Stimulated activated naive B cell treated with anti-CD40 and anti-IgM and Interleukin-4, amounts not matched to agents 10 μg/mL and 1 μg/mL and 100 μg/mL, for 72 hours (primary cell): ENCODE measurements at regions not wholly inside any gene's neighbourhood (a gene's known extent, or its start where the extent isn't known, plus 50 kb on each side); places are given as distances from the start of the nearest gene placed in this dataset.

Experiments used
- ATAC-seq, 2 donors: fragments of 150-1000 bp; cut with Tn5 transposase; replicated peaks; 2 replicates each; pipeline ENCODE4 v1.10.0; 2021; ENCODE audit warnings: moderate library complexity in 1 of 2
- DNase-seq: peaks from one replicate; pipeline ENCODE4 v3.0.0; 2021
- H3K27ac Mint-ChIP-seq: one replicate; pipeline ENCODE4 v1.8.0; 2022; ENCODE audit warnings: mild to moderate bottlenecking, mixed read lengths
- H3K27me3 Mint-ChIP-seq, 2 donors: one replicate each; pipeline ENCODE4 v1.8.0; 2022; ENCODE audit warnings: mixed read lengths in 2 of 2
- H3K36me3 Mint-ChIP-seq, 2 donors: one replicate each; pipeline ENCODE4 v1.8.0; 2022; ENCODE audit warnings: mixed read lengths in 2 of 2, mild to moderate bottlenecking in 1 of 2
- H3K4me1 Mint-ChIP-seq, 2 donors: one replicate each; pipeline ENCODE4 v1.8.0; 2022; ENCODE audit warnings: mixed read lengths in 2 of 2, mild to moderate bottlenecking in 1 of 2
- H3K4me3 Mint-ChIP-seq, 2 donors: one replicate each; pipeline ENCODE4 v1.8.0; 2022; ENCODE audit warnings: mild to moderate bottlenecking in 2 of 2, mixed read lengths in 2 of 2, moderate library complexity in 1 of 2
- H3K9me3 Mint-ChIP-seq, 2 donors: one replicate each; pipeline ENCODE4 v1.8.0; 2022; ENCODE audit warnings: mixed read lengths in 2 of 2, mild to moderate bottlenecking in 1 of 2

GRCh38 chr16:74053312-74053711 is 243.3 kb upstream of the PSMD7 start:
- ATAC-seq (no peak), DNase-seq (no peak)
- Mint-ChIP-seq H3K36me3 (no peaks in the 10 kb centered on the region), H3K4me3 (no peak overlapping the region), H3K27me3 (no peaks in the 10 kb centered on the region), H3K9me3 (peaks cover 6 to 11% of the 10 kb centered on the region in 2 donors), H3K27ac (no peak overlapping the region), H3K4me1 (no peaks in the 10 kb centered on the region)

DNA sequence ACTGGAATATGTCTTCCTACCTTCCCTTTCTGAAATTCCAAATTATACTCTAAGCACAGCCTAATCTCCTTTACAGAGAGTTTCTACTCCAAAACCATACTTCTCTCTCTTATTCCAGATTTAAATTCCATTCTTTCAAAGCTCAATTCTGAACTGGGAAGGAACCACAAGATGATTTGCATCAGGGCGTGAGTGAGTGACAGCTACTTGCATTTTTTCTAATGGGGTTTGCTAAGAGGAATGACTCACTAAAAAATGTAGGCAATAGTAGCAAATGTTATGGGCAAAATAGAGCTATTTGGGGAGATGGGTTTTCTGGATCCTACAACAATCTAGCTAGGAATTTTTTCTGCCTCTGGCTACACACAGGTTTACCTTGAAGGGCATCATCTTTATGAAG is 244.6 kb upstream of the PSMD7 start:
- H3K27ac Mint-ChIP-seq, result no peak overlapping the region
- ATAC-seq (no peak), DNase-seq (no peak)
- no peaks in the 10 kb centered on the region for H3K36me3 Mint-ChIP-seq
- H3K9me3 Mint-ChIP-seq, result peaks cover 4 to 8% of the 10 kb centered on the region in 2 donors
- H3K4me1 Mint-ChIP-seq, result no peaks in the 10 kb centered on the region
- no peaks in the 10 kb centered on the region for H3K27me3 Mint-ChIP-seq
- no peak overlapping the region for H3K4me3 Mint-ChIP-seq

- H3K27me3 Mint-ChIP-seq, result no peaks in the 10 kb centered on the region
- no peak for DNase-seq
- no peaks in the 10 kb centered on the region for H3K36me3 Mint-ChIP-seq
- no peaks in the 10 kb centered on the region for H3K9me3 Mint-ChIP-seq
- no peak overlapping the region for H3K27ac Mint-ChIP-seq
- no peak overlapping the region for H3K4me3 Mint-ChIP-seq
- ATAC-seq, result no peak
- H3K4me1 Mint-ChIP-seq, result no peaks in the 10 kb centered on the region
Observed at GRCh38 chr16:74049027-74049426, 247.6 kb upstream of the PSMD7 start.

GRCh38 chr16:74046524-74046923 is 250.1 kb upstream of the PSMD7 start:
- ATAC-seq (no peak), DNase-seq (no peak)
- Mint-ChIP-seq H3K27ac (no peak overlapping the region), H3K9me3 (no peaks in the 10 kb centered on the region), H3K4me3 (no peak overlapping the region), H3K4me1 (no peaks in the 10 kb centered on the region), H3K36me3 (no peaks in the 10 kb centered on the region), H3K27me3 (no peaks in the 10 kb centered on the region)

- no peaks in the 10 kb centered on the region for H3K36me3 Mint-ChIP-seq
- no peaks in the 10 kb centered on the region for H3K9me3 Mint-ChIP-seq
Observed at GRCh38 chr16:74045513-74045912, 251.1 kb upstream of the PSMD7 start.

DNA sequence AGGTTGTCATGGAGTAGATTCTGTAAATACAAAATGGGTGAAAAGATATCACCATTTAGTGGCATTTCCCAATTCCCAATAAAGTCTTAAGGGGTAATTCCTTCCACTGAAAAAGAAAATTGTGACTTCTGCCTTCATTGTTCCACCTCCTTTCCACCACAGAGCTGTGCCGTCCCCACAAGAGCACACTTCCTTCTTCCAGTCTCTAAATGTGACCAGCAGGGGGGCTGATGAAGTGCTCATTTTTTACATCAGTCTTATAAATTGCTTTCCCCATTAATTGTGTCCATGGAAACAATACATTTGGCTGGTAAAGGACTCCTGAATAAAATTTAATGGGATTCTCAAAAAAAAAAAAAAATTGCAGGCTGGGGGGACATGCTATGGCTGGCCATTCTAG is 260.8 kb upstream of the PSMD7 start:
- Mint-ChIP-seq H3K9me3 (no peaks in the 10 kb centered on the region), H3K4me1 (no peaks in the 10 kb centered on the region), H3K27me3 (peaks cover 0 to 3% of the 10 kb centered on the region in 2 donors), H3K4me3 (no peak overlapping the region), H3K36me3 (no peaks in the 10 kb centered on the region), H3K27ac (no peak overlapping the region)
- ATAC-seq (peak; percentile 60 to 71), DNase-seq (no peak)

More at GRCh38 chr16:74045513-74045912, 251.1 kb upstream of the PSMD7 start:
- Mint-ChIP-seq H3K4me3 (no peak overlapping the region), H3K27me3 (no peaks in the 10 kb centered on the region), H3K27ac (no peak overlapping the region), H3K4me1 (no peaks in the 10 kb centered on the region)
- ATAC-seq (no peak), DNase-seq (no peak)

- Mint-ChIP-seq H3K9me3 (no peaks in the 10 kb centered on the region), H3K27ac (no peak overlapping the region), H3K4me1 (no peaks in the 10 kb centered on the region), H3K36me3 (no peaks in the 10 kb centered on the region), H3K27me3 (peaks cover 0 to 3% of the 10 kb centered on the region in 2 donors), H3K4me3 (no peak overlapping the region)
- no peak for ATAC-seq
- DNase-seq, result no peak
Observed at GRCh38 chr16:74034862-74035261, 261.8 kb upstream of the PSMD7 start.

DNA sequence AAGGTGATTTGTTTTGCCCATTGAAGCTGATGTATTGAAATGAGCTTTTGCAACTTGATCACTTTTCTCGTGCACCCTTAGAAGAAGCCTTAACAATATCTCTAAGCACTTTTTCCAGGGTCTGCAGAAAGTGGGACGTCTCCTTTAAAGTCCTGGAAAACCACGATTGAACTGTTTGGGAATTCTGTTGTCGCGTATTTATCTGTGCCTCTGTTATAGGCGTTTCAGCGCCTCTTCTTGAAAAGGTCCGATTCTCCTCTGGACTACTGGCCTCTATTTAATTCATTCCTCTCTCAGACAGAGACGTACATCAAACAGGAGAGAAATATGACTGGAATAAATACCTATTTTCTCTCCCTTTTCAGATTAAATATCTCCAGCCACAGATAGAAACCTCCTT is 262.4 kb upstream of the PSMD7 start:
- Mint-ChIP-seq H3K27me3 (peaks cover 0 to 3% of the 10 kb centered on the region in 2 donors), H3K9me3 (no peaks in the 10 kb centered on the region), H3K4me1 (no peaks in the 10 kb centered on the region), H3K27ac (no peak overlapping the region), H3K36me3 (no peaks in the 10 kb centered on the region), H3K4me3 (no peak overlapping the region)
- DNase-seq (no peak), ATAC-seq (no peak)

DNA sequence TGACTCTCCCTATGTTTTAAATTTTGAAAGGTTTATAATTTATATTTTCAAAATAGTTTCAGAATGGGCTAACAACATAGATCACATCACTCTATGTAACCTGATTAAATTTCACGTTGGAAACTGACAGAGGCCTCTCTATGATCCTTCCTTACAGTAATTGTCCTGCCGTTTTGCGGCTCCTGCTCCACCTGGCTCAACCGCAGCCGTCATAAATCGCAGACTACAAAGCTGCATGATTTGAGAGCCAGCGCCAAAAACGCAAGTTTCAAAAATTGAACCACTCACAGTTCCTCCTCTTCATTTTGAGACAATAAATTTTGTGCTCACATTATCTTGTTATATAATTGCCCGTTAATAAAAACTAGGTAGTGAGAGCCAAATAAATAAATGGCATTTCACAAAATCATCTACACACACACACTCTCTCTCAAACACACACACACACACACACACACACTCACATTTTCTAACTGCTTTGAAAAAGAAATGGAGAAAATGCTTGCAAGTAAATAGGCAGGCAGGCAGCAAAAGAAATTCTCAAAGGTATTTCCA is 263.1 kb upstream of the PSMD7 start:
- no peak for ATAC-seq
- H3K27ac Mint-ChIP-seq, result no peak overlapping the region

DNA sequence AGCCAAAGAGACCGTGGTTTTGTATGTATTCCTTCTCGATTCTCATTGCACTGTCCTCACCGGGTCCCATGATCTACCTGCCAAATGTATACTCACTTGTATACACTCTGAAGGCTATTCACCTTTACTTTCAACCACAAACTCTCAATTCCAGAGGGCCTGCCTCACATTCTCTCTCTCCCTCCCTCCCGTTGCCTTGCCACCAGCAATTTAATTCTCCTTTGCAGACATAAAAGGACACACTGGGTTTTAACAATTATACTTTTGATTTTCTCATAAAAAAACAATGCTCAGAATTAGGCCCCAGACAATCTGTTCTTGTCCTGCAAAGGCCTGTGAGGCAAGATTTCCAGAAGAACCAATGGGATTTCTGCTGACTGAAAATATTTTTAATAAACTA is 265.1 kb upstream of the PSMD7 start:
- DNase-seq, result no peak
- Mint-ChIP-seq H3K27ac (no peak overlapping the region), H3K4me1 (no peaks in the 10 kb centered on the region), H3K27me3 (peaks cover 0 to 5% of the 10 kb centered on the region in 2 donors), H3K4me3 (no peak overlapping the region), H3K9me3 (no peaks in the 10 kb centered on the region), H3K36me3 (no peaks in the 10 kb centered on the region)
- ATAC-seq, result no peak

More for the DNA sequence above, 263.1 kb upstream of the PSMD7 start:
- no peaks in the 10 kb centered on the region for H3K9me3 Mint-ChIP-seq
- DNase-seq, result no peak
- H3K4me1 Mint-ChIP-seq, result no peaks in the 10 kb centered on the region
- H3K27me3 Mint-ChIP-seq, result peaks cover 0 to 3% of the 10 kb centered on the region in 2 donors
- no peaks in the 10 kb centered on the region for H3K36me3 Mint-ChIP-seq
- no peak overlapping the region for H3K4me3 Mint-ChIP-seq

- H3K27ac Mint-ChIP-seq, result no peak overlapping the region
- peaks cover 0 to 8% of the 10 kb centered on the region in 2 donors for H3K27me3 Mint-ChIP-seq
- H3K4me3 Mint-ChIP-seq, result no peak overlapping the region
- H3K4me1 Mint-ChIP-seq, result no peaks in the 10 kb centered on the region
- DNase-seq, result no peak
- no peaks in the 10 kb centered on the region for H3K36me3 Mint-ChIP-seq
- no peak for ATAC-seq
- no peaks in the 10 kb centered on the region for H3K9me3 Mint-ChIP-seq
Observed at GRCh38 chr16:74030000-74030706, 266.5 kb upstream of the PSMD7 start.

GRCh38 chr16:74029115-74029792 is 267.4 kb upstream of the PSMD7 start:
- DNase-seq, result no peak
- H3K36me3 Mint-ChIP-seq, result no peaks in the 10 kb centered on the region
- no peak for ATAC-seq
- H3K4me3 Mint-ChIP-seq, result no peak overlapping the region
- no peaks in the 10 kb centered on the region for H3K9me3 Mint-ChIP-seq
- H3K27me3 Mint-ChIP-seq, result peaks cover 0 to 9% of the 10 kb centered on the region in 2 donors
- no peak overlapping the region for H3K27ac Mint-ChIP-seq
- no peaks in the 10 kb centered on the region for H3K4me1 Mint-ChIP-seq

DNA sequence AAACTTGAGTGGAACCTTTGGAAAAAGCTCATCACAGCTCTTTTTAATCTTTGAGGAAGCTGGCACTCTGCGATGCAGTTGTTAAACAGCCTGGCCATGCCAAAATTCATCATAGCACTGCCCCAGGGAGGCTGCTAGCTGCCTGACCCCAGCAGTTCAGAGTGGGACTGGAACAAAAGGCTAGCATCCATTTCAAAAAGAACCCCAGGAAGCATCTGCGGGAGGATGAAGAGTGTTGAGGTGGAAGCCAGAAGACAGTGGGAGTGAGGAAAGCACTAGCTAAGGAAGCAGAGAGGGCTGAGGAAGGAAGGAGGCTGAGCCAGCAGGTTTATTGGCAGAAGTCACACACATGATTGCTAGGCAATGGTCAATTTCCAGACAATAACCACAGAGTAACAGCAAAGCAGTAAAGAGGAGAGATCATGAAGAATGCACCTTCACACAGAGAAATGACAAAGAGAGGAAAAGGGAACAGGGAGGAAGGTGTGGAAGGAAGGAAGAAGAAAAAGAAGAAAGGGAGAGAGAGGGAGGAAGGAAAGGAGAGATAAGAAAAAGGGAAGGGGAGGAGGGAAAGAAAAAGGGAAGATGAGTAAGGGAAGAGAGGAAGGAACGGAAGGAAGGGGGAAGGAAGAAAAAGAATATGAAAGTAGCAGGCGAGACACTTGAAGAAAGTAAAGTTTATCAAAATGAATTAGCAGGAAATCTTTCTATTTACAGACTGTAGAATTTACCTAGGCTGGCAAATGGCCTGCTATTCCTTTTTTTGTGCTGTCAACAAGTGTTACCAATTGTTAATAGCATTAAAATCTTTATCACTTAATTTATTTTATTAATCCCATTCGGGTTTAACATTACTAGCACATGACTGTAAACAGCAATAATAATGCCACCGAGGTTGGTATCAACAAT is 270.0 kb upstream of the PSMD7 start:
- Mint-ChIP-seq H3K9me3 (no peaks in the 10 kb centered on the region), H3K27ac (no peak overlapping the region), H3K4me1 (no peaks in the 10 kb centered on the region), H3K4me3 (no peak overlapping the region), H3K27me3 (peaks cover 0 to 9% of the 10 kb centered on the region in 2 donors), H3K36me3 (no peaks in the 10 kb centered on the region)
- ATAC-seq, result no peak
- no peak for DNase-seq

- DNase-seq (no peak), ATAC-seq (no peak)
- Mint-ChIP-seq H3K4me1 (no peaks in the 10 kb centered on the region), H3K36me3 (no peaks in the 10 kb centered on the region), H3K4me3 (no peak overlapping the region), H3K27me3 (peaks cover 0 to 9% of the 10 kb centered on the region in 2 donors), H3K27ac (no peak overlapping the region), H3K9me3 (no peaks in the 10 kb centered on the region)
Observed at GRCh38 chr16:74024953-74025352, 271.7 kb upstream of the PSMD7 start.
